Kidney (tissue), 13 donors: ENCODE measurements at regions not wholly inside any gene's neighbourhood (a gene's known extent, or its start where the extent isn't known, plus 50 kb on each side); places are given as distances from the start of the nearest gene placed in this dataset.

Experiments used
- DNase-seq, 5 donors: peaks; one replicate each; pipeline ENCODE4 v3.0.0-alpha.2; 2013 to 2020
- FAIRE-seq: peaks from 2 replicates; lab custom pipeline; 2012; peaks lifted over from hg19 to GRCh38; lab: Jason Lieb, UNC
- H3K27ac ChIP-seq, 2 donors: one replicate each; pipeline ENCODE4 v1.7.0; 2013; ENCODE audit warnings: low read depth in 2 of 2, low read length in 2 of 2, inconsistent platforms in 1 of 2
- H3K27me3 ChIP-seq: one replicate; pipeline ENCODE4 v1.7.1; 2013; ENCODE audit warnings: low read length, inconsistent platforms; ENCODE audit not compliant: control insufficient read depth, insufficient read depth
- H3K36me3 ChIP-seq, 3 donors: one replicate each; pipeline versions ENCODE4 v1.7.0 to v1.7.1; 2013; ENCODE audit warnings: low read length in 3 of 3, control low read depth in 1 of 3, inconsistent platforms in 1 of 3; ENCODE audit not compliant: insufficient read depth in 3 of 3, control insufficient read depth in 2 of 3
- H3K4me1 ChIP-seq, 3 donors: one replicate each; pipeline versions ENCODE4 v1.7.0 to v1.7.1; 2013; ENCODE audit warnings: low read length in 3 of 3, inconsistent platforms in 1 of 3, low read depth in 1 of 3; ENCODE audit not compliant: control insufficient read depth in 2 of 3, insufficient read depth in 2 of 3
- H3K4me3 ChIP-seq, 3 donors: one replicate each; pipeline versions ENCODE4 v1.7.0 to v1.8.1; 2013; ENCODE audit warnings: low read length in 3 of 3, control low read depth in 1 of 3, inconsistent platforms in 1 of 3
- H3K9ac ChIP-seq, 3 donors: one replicate each; pipeline versions ENCODE4 v1.7.0 to v1.7.1; 2013; ENCODE audit warnings: low read length in 3 of 3, control low read depth in 1 of 3, inconsistent platforms in 1 of 3
- H3K9me3 ChIP-seq, 3 donors: one replicate each; pipeline versions ENCODE4 v1.7.0 to v1.7.1; 2013; ENCODE audit warnings: low read length in 3 of 3, control low read depth in 1 of 3, inconsistent platforms in 1 of 3; ENCODE audit not compliant: control insufficient read depth in 2 of 3, insufficient read depth in 1 of 3
- CTCF ChIP-seq: IDR thresholded peaks from 3 replicates; pipeline ENCODE4 v1.5.1; 2012; ENCODE audit warnings: mild to moderate bottlenecking, moderate library complexity, borderline replicate concordance; ENCODE audit not compliant: insufficient read depth; ENCODE audit errors: extremely low read depth
- intact Hi-C: fragments of 100-400 bp; cut with DNase I; formaldehyde crosslinking; loops from one replicate; pipeline ENCODE4 v1.11.1; 2022
- donor health status: control.
- donor health status: control.
- donor health status: control.
- donor health status: control.
- donor health status: control.
- donor health status: DM: yes; HTN: yes; CAD: no.
- donor health status: Normal renal cell carcinoma (clear cell type).

GRCh38 chr7:21238400-21239116, 189.3 kb upstream of the SP4 start:
- H3K27me3 ChIP-seq: no peaks in the 10 kb centered on the region
- no peak overlapping the region for H3K9ac ChIP-seq
- no peak overlapping the region for H3K4me3 ChIP-seq
- no peak for DNase-seq
- no peaks in the 10 kb centered on the region for H3K9me3 ChIP-seq
- no peak overlapping the region for H3K27ac ChIP-seq
- H3K36me3 ChIP-seq: no peaks in the 10 kb centered on the region
- no peak for TF ChIP-seq CTCF
- H3K4me1 ChIP-seq: no peaks in the 10 kb centered on the region
- intact Hi-C loops: no loop called here
- no peak for FAIRE-seq

GRCh38 chr7:21243265-21243664, 184.6 kb upstream of the SP4 start:
- intact Hi-C loops: no loop called here
- no peak for TF ChIP-seq CTCF

DNA sequence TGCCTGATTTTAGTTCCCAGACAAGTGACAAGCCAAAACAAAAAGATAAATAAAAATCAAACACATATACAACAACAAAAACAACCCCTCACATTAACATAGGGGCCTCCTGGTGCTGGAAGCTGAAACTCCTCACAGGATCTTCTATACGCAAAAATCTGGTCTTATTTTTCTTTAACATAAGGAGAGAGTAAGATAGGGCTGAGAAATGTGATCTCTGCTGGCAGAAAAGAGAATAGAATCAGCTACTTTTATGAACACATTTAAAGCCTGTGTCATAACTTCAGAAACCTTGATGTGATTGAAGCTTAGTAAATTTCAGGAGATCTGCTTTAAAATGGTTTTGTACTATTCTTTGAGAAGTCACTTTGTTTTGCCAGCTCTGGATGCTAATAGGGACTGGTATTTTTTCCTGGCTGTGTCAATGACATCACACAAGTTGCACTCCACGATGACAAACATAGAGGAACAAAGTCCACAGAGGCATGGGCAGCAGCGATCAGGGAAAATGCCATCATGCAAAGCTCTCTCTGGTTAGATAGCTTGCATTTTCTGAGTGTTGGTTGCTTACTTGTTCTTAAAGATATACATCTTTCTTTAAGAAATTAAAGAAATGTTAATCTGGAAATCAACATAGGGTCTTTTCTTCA, 176.6 kb upstream of the SP4 start:
- TF ChIP-seq CTCF: no peak
- no peak for DNase-seq
- Histone ChIP-seq H3K27ac (no peak overlapping the region), H3K9me3 (no peaks in the 10 kb centered on the region), H3K9ac (no peak overlapping the region), H3K36me3 (no peaks in the 10 kb centered on the region), H3K4me1 (no peaks in the 10 kb centered on the region), H3K27me3 (peaks cover 43% of the 10 kb centered on the region), H3K4me3 (no peak overlapping the region)
- intact Hi-C loops: no loop called here
- FAIRE-seq: no peak

More at GRCh38 chr7:21243265-21243664, 184.6 kb upstream of the SP4 start:
- H3K4me1 ChIP-seq: no peaks in the 10 kb centered on the region
- H3K36me3 ChIP-seq: no peaks in the 10 kb centered on the region
- no peak overlapping the region for H3K4me3 ChIP-seq
- DNase-seq (no peak), FAIRE-seq (no peak)
- peaks cover 2% of the 10 kb centered on the region for H3K27me3 ChIP-seq
- no peak overlapping the region for H3K27ac ChIP-seq
- H3K9ac ChIP-seq: no peak overlapping the region
- H3K9me3 ChIP-seq: no peaks in the 10 kb centered on the region
